OCI-LY7 (cell line): ENCODE measurements at regions not wholly inside any gene's neighbourhood (a gene's known extent, or its start where the extent isn't known, plus 50 kb on each side); places are given as distances from the start of the nearest gene placed in this dataset.

Experiments used
- EZH2phosphoT487 ChIP-seq: fragments of 200-600 bp; sonication (generic); IDR thresholded peaks from 2 replicates; pipeline ENCODE4 v1.6.1; 2018; ENCODE audit warnings: low read depth, borderline replicate concordance, mild to moderate bottlenecking, mixed run types, antibody characterized with exemption, low read length, moderate library complexity, mixed read lengths
- TF ChIP-seq, protein P1 (sequence below): fragments of 200-600 bp; sonication (generic); conservative IDR thresholded peaks from 2 replicates; pipeline ENCODE4 v1.5.1; 2014; ENCODE audit warnings: mild to moderate bottlenecking, antibody characterized with exemption, low read length, moderate library complexity, mixed read lengths

- TF ChIP-seq, protein P1, sequence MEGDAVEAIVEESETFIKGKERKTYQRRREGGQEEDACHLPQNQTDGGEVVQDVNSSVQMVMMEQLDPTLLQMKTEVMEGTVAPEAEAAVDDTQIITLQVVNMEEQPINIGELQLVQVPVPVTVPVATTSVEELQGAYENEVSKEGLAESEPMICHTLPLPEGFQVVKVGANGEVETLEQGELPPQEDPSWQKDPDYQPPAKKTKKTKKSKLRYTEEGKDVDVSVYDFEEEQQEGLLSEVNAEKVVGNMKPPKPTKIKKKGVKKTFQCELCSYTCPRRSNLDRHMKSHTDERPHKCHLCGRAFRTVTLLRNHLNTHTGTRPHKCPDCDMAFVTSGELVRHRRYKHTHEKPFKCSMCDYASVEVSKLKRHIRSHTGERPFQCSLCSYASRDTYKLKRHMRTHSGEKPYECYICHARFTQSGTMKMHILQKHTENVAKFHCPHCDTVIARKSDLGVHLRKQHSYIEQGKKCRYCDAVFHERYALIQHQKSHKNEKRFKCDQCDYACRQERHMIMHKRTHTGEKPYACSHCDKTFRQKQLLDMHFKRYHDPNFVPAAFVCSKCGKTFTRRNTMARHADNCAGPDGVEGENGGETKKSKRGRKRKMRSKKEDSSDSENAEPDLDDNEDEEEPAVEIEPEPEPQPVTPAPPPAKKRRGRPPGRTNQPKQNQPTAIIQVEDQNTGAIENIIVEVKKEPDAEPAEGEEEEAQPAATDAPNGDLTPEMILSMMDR: no peak
- no peak for TF ChIP-seq EZH2phosphoT487
Measured at GRCh38 chr21:18138507-18138906, 106.1 kb upstream of the CHODL start.
